ENCODE measurements at regions not wholly inside any gene's neighbourhood (a gene's known extent, or its start where the extent isn't known, plus 50 kb on each side); places are given as distances from the start of the nearest gene placed in this dataset.
"Not testable (repeated sequence)": the region's sequence is repeated elsewhere in the genome, so short reads cannot be mapped to it uniquely, and the experiment has no call there.

- DNase-seq, result no peak
These were observed 567.2 kb upstream of the TBL1XR1 start for GRCh38 chr3:177764377-177764912.

GRCh38 chr3:177764933-177765332 is 567.7 kb upstream of the TBL1XR1 start:
- no peak for DNase-seq

- DNase-seq, result no peak
These were observed 573.3 kb upstream of the TBL1XR1 start for GRCh38 chr3:177770383-177771230.

- no peak for DNase-seq
These were observed 574.5 kb upstream of the TBL1XR1 start for GRCh38 chr3:177771780-177772179.

- peak; percentile 16 for DNase-seq
These were observed 575.8 kb upstream of the TBL1XR1 start for GRCh38 chr3:177772908-177773557.

- no peak for DNase-seq
These were observed 576.4 kb upstream of the TBL1XR1 start for GRCh38 chr3:177773717-177774116.

- DNase-seq, result peak; percentile 63
These were observed 579.4 kb upstream of the TBL1XR1 start for GRCh38 chr3:177776661-177777101.

GRCh38 chr3:177777699-177778098 is 580.4 kb upstream of the TBL1XR1 start:
- peak; percentile 39 for DNase-seq

GRCh38 chr3:177778633-177779032 is 581.4 kb upstream of the TBL1XR1 start:
- no peak for DNase-seq

- DNase-seq, result no peak
These were observed 584.4 kb upstream of the TBL1XR1 start for GRCh38 chr3:177781686-177782161.

GRCh38 chr3:177783338-177783737 is 586.1 kb upstream of the TBL1XR1 start:
- DNase-seq, result no peak

- DNase-seq, result no peak
These were observed 586.5 kb upstream of the TBL1XR1 start for GRCh38 chr3:177783767-177784166.

- no peak for DNase-seq
These were observed 590.2 kb upstream of the TBL1XR1 start for GRCh38 chr3:177787279-177788041.

- DNase-seq, result no peak
These were observed 592.2 kb upstream of the TBL1XR1 start for GRCh38 chr3:177789500-177789899.

GRCh38 chr3:177792311-177793030 is 595.2 kb upstream of the TBL1XR1 start:
- DNase-seq, result no peak

- no peak for DNase-seq
These were observed 596.2 kb upstream of the TBL1XR1 start for GRCh38 chr3:177793451-177793850.

- no peak for DNase-seq
These were observed 597.9 kb upstream of the TBL1XR1 start for GRCh38 chr3:177795216-177795615.

- no peak for DNase-seq
These were observed 598.6 kb upstream of the TBL1XR1 start for GRCh38 chr3:177795859-177796258.

- not testable (repeated sequence) for DNase-seq
These were observed 602.9 kb upstream of the TBL1XR1 start for GRCh38 chr3:177800147-177800546.

- DNase-seq, result no peak
These were observed 603.3 kb upstream of the TBL1XR1 start for GRCh38 chr3:177800561-177800960.

GRCh38 chr3:177802151-177802900 is 605.0 kb upstream of the TBL1XR1 start:
- DNase-seq, result peak; percentile 73

GRCh38 chr3:177803500-177803899 is 606.2 kb upstream of the TBL1XR1 start:
- DNase-seq, result no peak
